ENCODE measurements at regions not wholly inside any gene's neighbourhood (a gene's known extent, or its start where the extent isn't known, plus 50 kb on each side); places are given as distances from the start of the nearest gene placed in this dataset.

- intact Hi-C loops (cut with DNase I; ENCODE audit: low total_unique reads), result no loop called here
Observed at GRCh38 chr12:11561411-11561810, 88.1 kb upstream of the ETV6 start.

GRCh38 chr12:11563785-11564739 is 85.4 kb upstream of the ETV6 start:
- H3K4me1 ChIP-seq, result no peaks in the 10 kb centered on the region
- no peak for TF ChIP-seq CTCF (IDR thresholded peaks at IDR 0.05)
- no peaks in the 10 kb centered on the region for H3K9me3 ChIP-seq
- no peaks in the 10 kb centered on the region for H3K27me3 ChIP-seq
- no peak overlapping the region for H3K27ac ChIP-seq
- intact Hi-C loops (cut with DNase I; ENCODE audit: low total_unique reads), result no loop called here
- no peaks in the 10 kb centered on the region for H3K36me3 ChIP-seq
- H3K4me3 ChIP-seq, result no peak overlapping the region
- no peak for DNase-seq

More at GRCh38 chr12:11561411-11561810, 88.1 kb upstream of the ETV6 start:
- Histone ChIP-seq H3K4me3 (no peak overlapping the region), H3K9me3 (no peaks in the 10 kb centered on the region), H3K27me3 (no peaks in the 10 kb centered on the region), H3K36me3 (no peaks in the 10 kb centered on the region), H3K4me1 (no peaks in the 10 kb centered on the region), H3K27ac (no peak overlapping the region)
- no peak for TF ChIP-seq POLR2A (IDR thresholded peaks at IDR 0.05)
- no peak for DNase-seq

GRCh38 chr12:11564984-11565651 is 84.4 kb upstream of the ETV6 start:
- Histone ChIP-seq H3K27ac (no peak overlapping the region), H3K9me3 (no peaks in the 10 kb centered on the region), H3K27me3 (no peaks in the 10 kb centered on the region), H3K36me3 (no peaks in the 10 kb centered on the region), H3K4me1 (no peaks in the 10 kb centered on the region), H3K4me3 (no peak overlapping the region)
- DNase-seq, result no peak
- TF ChIP-seq CTCF (IDR thresholded peaks at IDR 0.05) (no peak), POLR2A (IDR thresholded peaks at IDR 0.05) (no peak)
- intact Hi-C loops (cut with DNase I; ENCODE audit: low total_unique reads), result no loop called here

GRCh38 chr12:11565752-11566151 is 83.7 kb upstream of the ETV6 start:
- H3K27me3 ChIP-seq, result no peaks in the 10 kb centered on the region
- H3K27ac ChIP-seq, result no peak overlapping the region
- H3K9me3 ChIP-seq, result no peaks in the 10 kb centered on the region
- DNase-seq, result no peak
- H3K4me3 ChIP-seq, result no peak overlapping the region
- no peaks in the 10 kb centered on the region for H3K36me3 ChIP-seq
- no peaks in the 10 kb centered on the region for H3K4me1 ChIP-seq
- intact Hi-C loops (cut with DNase I; ENCODE audit: low total_unique reads), result no loop called here
- TF ChIP-seq POLR2A (IDR thresholded peaks at IDR 0.05), result no peak
- no peak for TF ChIP-seq CTCF (IDR thresholded peaks at IDR 0.05)

GRCh38 chr12:11568155-11568761 is 81.2 kb upstream of the ETV6 start:
- Histone ChIP-seq H3K9me3 (no peaks in the 10 kb centered on the region), H3K27me3 (no peaks in the 10 kb centered on the region), H3K36me3 (no peaks in the 10 kb centered on the region), H3K27ac (no peak overlapping the region), H3K4me1 (no peaks in the 10 kb centered on the region), H3K4me3 (no peak overlapping the region)
- no peak for DNase-seq
- TF ChIP-seq CTCF (IDR thresholded peaks at IDR 0.05) (no peak), POLR2A (IDR thresholded peaks at IDR 0.05) (no peak)
- intact Hi-C loops (cut with DNase I; ENCODE audit: low total_unique reads), result no loop called here
